OCI-LY7 (cell line): ENCODE measurements at regions not wholly inside any gene's neighbourhood (a gene's known extent, or its start where the extent isn't known, plus 50 kb on each side); places are given as distances from the start of the nearest gene placed in this dataset.

Experiments
- BruUV-seq: library from RNA; stranded (reverse); fragments of 400-500 nt; replicated peaks from 2 replicates; lab custom pipeline; 2021; lab: Mats Ljungman, UMichigan
- CTCF ChIA-PET: fragments of 300-600 bp; sonication (Branson Sonifier 250); formaldehyde crosslinking; loops from one replicate; lab custom pipeline; 2022; ENCODE audit warnings: antibody characterized with exemption; ENCODE audit not compliant: unreplicated experiment; lab: Charles Lee
- POLR2A ChIA-PET: fragments of 300-600 bp; sonication (Branson Sonifier 250); formaldehyde crosslinking; loops from one replicate; lab custom pipeline; 2022; ENCODE audit warnings: antibody characterized with exemption; lab: Charles Lee
- DNase-seq: peaks from one replicate; pipeline ENCODE4 v3.0.0-alpha.2; 2015; ENCODE audit warnings: low spot score
- H2AFZ ChIP-seq: fragments of 200-600 bp; sonication (generic), shearing (Covaris generic); 2 replicates; pipeline ENCODE4 v1.6.1; 2014; ENCODE audit warnings: mild to moderate bottlenecking, antibody characterized with exemption, low read length, moderate library complexity
- H3K27ac ChIP-seq: fragments of 200-600 bp; sonication (generic); 2 replicates; pipeline ENCODE4 v1.5.1; 2014; ENCODE audit warnings: mixed run types, low read depth, mild to moderate bottlenecking, moderate library complexity, low read length, inconsistent platforms; ENCODE audit not compliant: poor library complexity, severe bottlenecking
- H3K36me3 ChIP-seq: fragments of 200-600 bp; sonication (generic); 2 replicates; pipeline ENCODE4 v1.6.1; 2014; ENCODE audit warnings: mild to moderate bottlenecking, antibody characterized with exemption, low read length, moderate library complexity, mixed read lengths; ENCODE audit not compliant: insufficient read depth
- H3K4me1 ChIP-seq: fragments of 200-600 bp; sonication (generic); 2 replicates; pipeline ENCODE4 v1.5.1; 2014; ENCODE audit warnings: mild to moderate bottlenecking, low read length; ENCODE audit not compliant: insufficient read depth, poor library complexity, severe bottlenecking
- H3K4me2 ChIP-seq: fragments of 200-600 bp; sonication (generic); 2 replicates; pipeline ENCODE4 v1.6.1; 2014; ENCODE audit warnings: mild to moderate bottlenecking, low read length
- H3K4me3 ChIP-seq: fragments of 200-600 bp; sonication (generic); 2 replicates; pipeline ENCODE4 v1.5.1; 2014; ENCODE audit warnings: mild to moderate bottlenecking, low read depth, low read length; ENCODE audit not compliant: poor library complexity, severe bottlenecking
- H3K79me2 ChIP-seq: fragments of 200-600 bp; sonication (generic); 2 replicates; pipeline ENCODE4 v1.6.1; 2016; ENCODE audit warnings: low read depth, mild to moderate bottlenecking, low read length, moderate library complexity, mixed read lengths; ENCODE audit not compliant: insufficient read depth
- H3K9me2 ChIP-seq: fragments of 200-600 bp; sonication (generic); 2 replicates; pipeline ENCODE4 v1.6.1; 2016; ENCODE audit warnings: mild to moderate bottlenecking, low read length, mixed read lengths; ENCODE audit not compliant: insufficient read depth
- H3K9me3 ChIP-seq: fragments of 200-600 bp; sonication (generic); 2 replicates; pipeline ENCODE4 v1.6.1; 2014; ENCODE audit warnings: mild to moderate bottlenecking, mixed run types, low read length, mixed read lengths
- H4K20me1 ChIP-seq: fragments of 200-600 bp; sonication (generic); 2 replicates; pipeline ENCODE4 v1.6.1; 2014; ENCODE audit warnings: mild to moderate bottlenecking, antibody characterized with exemption, low read length, moderate library complexity, mixed read lengths; ENCODE audit not compliant: insufficient read depth
- EZH2phosphoT487 ChIP-seq: fragments of 200-600 bp; sonication (generic); IDR thresholded peaks from 2 replicates; pipeline ENCODE4 v1.6.1; 2018; ENCODE audit warnings: low read depth, borderline replicate concordance, mild to moderate bottlenecking, mixed run types, antibody characterized with exemption, low read length, moderate library complexity, mixed read lengths
- intact Hi-C: fragments of 100-400 bp; cut with micrococcal nuclease; formaldehyde crosslinking; loops from one replicate; pipeline ENCODE4 v1.10.0; 2022; ENCODE audit not compliant: unreplicated experiment
- TF ChIP-seq, protein P1 (sequence below): fragments of 200-600 bp; sonication (generic); conservative IDR thresholded peaks from 2 replicates; pipeline ENCODE4 v1.5.1; 2014; ENCODE audit warnings: mild to moderate bottlenecking, antibody characterized with exemption, low read length, moderate library complexity, mixed read lengths

GRCh38 chr3:84783281-84783680 lies 175.5 kb upstream of the CADM2 start:
- no peak for DNase-seq
- Histone ChIP-seq H3K4me3 (no peak overlapping the region), H3K4me1 (no peaks in the 10 kb centered on the region), H3K4me2 (no peak overlapping the region), H4K20me1 (no peaks in the 10 kb centered on the region), H2AFZ (no peak overlapping the region), H3K9me3 (no peaks in the 10 kb centered on the region), H3K36me3 (no peaks in the 10 kb centered on the region), H3K27ac (no peak overlapping the region), H3K79me2 (no peaks in the 10 kb centered on the region), H3K9me2 (no peaks in the 10 kb centered on the region)
- ChIA-PET CTCF (no interaction called here), POLR2A (interaction anchor here (0.6 kb wide), 2 partner anchors 188 to 304 kb away, joined by 3 read pairs; no protein-coding TSS in a partner anchor)
- BruUV-seq: no TSS peak
- TF ChIP-seq, protein P1, sequence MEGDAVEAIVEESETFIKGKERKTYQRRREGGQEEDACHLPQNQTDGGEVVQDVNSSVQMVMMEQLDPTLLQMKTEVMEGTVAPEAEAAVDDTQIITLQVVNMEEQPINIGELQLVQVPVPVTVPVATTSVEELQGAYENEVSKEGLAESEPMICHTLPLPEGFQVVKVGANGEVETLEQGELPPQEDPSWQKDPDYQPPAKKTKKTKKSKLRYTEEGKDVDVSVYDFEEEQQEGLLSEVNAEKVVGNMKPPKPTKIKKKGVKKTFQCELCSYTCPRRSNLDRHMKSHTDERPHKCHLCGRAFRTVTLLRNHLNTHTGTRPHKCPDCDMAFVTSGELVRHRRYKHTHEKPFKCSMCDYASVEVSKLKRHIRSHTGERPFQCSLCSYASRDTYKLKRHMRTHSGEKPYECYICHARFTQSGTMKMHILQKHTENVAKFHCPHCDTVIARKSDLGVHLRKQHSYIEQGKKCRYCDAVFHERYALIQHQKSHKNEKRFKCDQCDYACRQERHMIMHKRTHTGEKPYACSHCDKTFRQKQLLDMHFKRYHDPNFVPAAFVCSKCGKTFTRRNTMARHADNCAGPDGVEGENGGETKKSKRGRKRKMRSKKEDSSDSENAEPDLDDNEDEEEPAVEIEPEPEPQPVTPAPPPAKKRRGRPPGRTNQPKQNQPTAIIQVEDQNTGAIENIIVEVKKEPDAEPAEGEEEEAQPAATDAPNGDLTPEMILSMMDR: no peak
- no peak for TF ChIP-seq EZH2phosphoT487
- intact Hi-C loops: no loop called here

DNA sequence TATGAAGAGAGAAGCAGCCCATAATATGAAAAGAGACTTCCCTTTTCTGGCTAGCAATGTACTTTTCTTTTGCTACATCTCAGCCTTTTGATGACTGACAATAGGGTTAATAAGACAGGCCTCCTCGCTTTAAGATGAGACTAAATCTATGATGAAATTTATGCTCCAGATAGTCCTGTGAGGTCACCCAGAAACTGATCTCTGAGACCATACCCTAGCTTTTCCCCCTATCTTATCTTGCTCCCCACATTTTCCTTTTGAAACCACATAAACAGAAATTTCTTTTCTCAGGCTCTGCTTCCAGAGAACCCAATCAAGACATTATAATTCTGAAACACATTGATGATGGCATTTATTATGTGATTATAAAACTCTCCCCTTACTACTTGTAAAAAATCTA lies 168.8 kb upstream of the CADM2 start:
- Histone ChIP-seq H3K9me3 (no peaks in the 10 kb centered on the region), H3K36me3 (no peaks in the 10 kb centered on the region), H3K79me2 (no peaks in the 10 kb centered on the region), H4K20me1 (no peaks in the 10 kb centered on the region), H3K4me1 (no peaks in the 10 kb centered on the region), H3K27ac (no peak overlapping the region), H3K9me2 (no peaks in the 10 kb centered on the region), H3K4me3 (no peak overlapping the region), H3K4me2 (no peak overlapping the region), H2AFZ (no peak overlapping the region)
- no peak for DNase-seq
- ChIA-PET POLR2A (no interaction called here), CTCF (no interaction called here)
- BruUV-seq: no TSS peak
- intact Hi-C loops: no loop called here
- no peak for TF ChIP-seq EZH2phosphoT487
- TF ChIP-seq, protein P1: no peak

DNA sequence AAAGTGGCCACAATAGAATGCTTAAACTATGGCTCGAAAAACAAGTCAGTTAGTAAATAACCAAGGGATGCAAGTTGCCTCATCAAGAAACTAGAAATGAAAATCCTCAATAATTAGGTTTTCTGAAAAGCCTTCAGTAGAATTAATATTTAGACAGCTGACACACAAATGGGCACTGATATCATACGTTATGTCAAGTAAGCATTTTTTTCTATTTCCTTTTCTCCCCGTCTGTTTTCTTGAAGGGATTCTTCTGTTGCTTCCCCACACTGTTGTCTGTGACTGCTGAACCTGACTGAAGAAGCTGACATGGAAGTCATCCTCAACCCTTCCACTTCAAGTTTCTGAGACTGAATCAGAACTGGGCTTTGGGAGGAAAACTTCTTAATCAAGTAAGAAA lies 151.8 kb upstream of the CADM2 start:
- BruUV-seq: no TSS peak
- DNase-seq: no peak
- H3K79me2 ChIP-seq: no peaks in the 10 kb centered on the region
- H3K9me2 ChIP-seq: no peaks in the 10 kb centered on the region
- no peaks in the 10 kb centered on the region for H3K9me3 ChIP-seq
- no peak for TF ChIP-seq EZH2phosphoT487
- TF ChIP-seq, protein P1: no peak
- CTCF ChIA-PET: no interaction called here
- intact Hi-C loops: no loop called here
- no peaks in the 10 kb centered on the region for H4K20me1 ChIP-seq
- no peak overlapping the region for H3K4me3 ChIP-seq
- no peak overlapping the region for H3K27ac ChIP-seq
- H3K4me1 ChIP-seq: no peaks in the 10 kb centered on the region
- POLR2A ChIA-PET: no interaction called here
- H3K36me3 ChIP-seq: no peaks in the 10 kb centered on the region
- no peak overlapping the region for H2AFZ ChIP-seq
- no peak overlapping the region for H3K4me2 ChIP-seq
